HG03108 (cell line): ENCODE measurements at regions not wholly inside any gene's neighbourhood (a gene's known extent, or its start where the extent isn't known, plus 50 kb on each side); places are given as distances from the start of the nearest gene placed in this dataset.

Experiments
- ATAC-seq: cut with Tn5 transposase; IDR thresholded peaks from one replicate; pipeline ENCODE4 v1.9.1; 2021; ENCODE audit warnings: moderate library complexity; ENCODE audit not compliant: unreplicated experiment

DNA sequence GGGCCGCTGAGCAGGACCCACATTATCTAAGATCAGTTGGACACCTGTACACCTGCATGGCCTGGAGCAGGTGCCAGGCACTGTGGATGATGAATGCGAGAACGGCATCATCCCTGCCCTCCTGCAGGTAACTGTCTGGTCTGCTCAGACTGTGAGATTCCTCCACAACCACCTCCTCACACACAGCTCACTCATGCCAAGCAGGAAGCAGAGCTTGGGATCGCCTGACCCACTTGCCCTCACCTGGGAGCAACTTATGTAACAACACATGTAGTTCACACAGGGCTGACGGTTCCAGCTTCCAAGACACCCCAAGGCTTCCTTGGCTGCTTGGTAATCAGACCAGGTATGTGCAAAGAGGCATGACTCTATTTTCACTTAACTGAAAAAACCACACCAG is 359.2 kb downstream of the PREX1 start:
- ATAC-seq: no peak

DNA sequence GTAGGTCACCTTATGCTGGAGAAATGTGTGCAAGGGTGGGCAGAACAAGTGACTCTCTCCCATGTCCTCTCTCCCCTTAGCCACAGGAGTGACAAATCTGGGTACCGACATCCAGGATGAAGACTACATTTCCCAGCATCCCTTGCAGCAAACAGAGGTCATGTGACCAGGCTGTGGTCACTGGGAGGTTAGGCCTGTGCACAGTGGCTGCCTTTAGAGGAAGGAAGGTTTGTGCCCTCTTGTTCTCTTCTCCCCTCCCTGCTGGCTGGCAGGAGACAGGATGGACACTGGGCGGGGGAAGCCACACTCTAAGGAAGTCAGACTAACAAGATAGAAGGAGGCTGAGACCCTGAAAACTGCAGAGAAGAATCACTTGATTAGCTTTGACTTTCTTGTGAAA is 360.2 kb downstream of the PREX1 start:
- no peak for ATAC-seq

DNA sequence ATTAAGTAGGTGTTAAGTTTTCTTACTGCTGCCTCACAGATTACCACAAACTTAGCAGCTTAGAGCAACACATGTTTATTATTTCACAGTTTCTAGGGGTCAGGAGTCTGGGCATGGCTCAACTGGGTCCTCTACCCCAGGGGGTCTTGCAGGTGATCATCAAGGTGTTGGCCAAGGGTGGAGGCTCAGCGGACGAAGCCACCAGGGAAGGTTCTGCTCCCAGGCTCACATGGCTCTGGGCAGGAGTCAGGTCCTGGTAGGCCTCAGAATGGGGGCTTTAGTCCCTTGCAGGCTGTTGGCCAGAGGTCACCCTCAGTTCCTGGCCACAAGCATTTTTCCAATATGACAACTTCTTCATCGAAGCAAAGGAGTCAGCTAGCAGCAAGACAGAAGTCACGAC is 362.5 kb downstream of the PREX1 start:
- ATAC-seq: no peak

DNA sequence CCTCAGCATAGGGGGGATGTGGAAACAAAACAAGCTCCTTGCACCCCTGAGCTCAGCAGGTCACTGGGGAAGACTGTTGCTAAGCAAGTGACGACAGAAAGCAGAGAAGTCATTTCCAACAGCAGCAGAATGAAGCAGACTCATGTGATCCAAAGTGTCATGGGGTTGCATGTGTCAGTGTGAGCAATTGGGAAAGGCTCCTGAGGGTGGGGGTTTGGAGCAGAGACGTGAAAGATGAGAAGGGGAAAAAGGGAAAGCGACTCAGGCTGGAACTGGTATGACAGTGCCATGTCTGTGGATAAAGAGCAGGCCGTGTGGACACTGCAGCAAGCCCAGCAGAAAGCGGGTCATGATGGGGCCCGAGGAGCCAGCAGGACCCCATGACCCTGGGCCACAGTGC is 363.9 kb downstream of the PREX1 start:
- ATAC-seq: no peak

DNA sequence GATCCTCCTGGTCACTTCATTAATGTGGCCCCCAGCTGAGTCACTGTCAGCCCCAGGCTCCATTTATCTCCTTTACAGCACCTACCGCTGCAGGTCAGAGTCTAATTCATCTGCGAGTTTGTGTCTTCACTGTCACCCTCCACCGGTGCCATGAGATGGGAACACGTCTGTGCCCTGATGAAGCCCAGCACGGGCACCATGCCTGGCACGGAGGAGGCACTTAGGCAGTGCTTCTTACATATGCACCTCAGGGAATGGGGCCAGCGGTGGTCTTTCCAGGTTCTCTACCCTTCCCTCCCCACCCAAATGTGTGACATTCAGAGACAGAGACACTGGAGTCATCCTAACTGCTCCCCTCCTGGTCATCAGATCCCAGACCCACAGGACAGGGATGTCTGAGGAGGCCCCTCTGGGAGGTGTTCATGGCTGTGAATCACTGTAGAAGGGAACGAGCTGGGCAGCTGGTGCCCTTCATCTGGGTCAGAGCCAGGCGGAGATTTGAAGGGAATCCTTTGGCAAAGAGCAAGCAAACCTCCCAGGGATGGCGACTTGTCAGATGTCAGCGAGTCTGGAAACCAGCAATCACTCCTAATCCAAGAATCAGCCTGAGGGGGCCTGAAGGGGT is 364.6 kb downstream of the PREX1 start:
- ATAC-seq: no peak

DNA sequence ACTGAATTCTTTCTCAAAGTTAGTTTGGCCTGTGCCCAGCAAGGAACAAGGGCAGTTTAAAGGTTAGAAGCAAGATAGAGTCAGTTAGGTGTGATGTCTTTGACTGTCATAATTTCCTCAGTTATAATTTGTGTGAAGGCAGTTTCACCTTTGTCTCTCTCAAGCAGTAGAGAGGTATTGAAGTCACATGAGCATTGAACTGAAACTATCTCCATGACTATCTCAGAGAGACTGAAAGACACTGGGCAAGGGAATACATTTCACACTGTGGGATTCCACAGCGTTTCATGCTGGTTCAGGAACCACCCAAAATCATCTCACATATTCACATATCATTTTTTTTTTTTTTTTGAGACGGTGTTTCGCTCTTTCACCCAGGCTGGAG is 366.1 kb downstream of the PREX1 start:
- no peak for ATAC-seq

DNA sequence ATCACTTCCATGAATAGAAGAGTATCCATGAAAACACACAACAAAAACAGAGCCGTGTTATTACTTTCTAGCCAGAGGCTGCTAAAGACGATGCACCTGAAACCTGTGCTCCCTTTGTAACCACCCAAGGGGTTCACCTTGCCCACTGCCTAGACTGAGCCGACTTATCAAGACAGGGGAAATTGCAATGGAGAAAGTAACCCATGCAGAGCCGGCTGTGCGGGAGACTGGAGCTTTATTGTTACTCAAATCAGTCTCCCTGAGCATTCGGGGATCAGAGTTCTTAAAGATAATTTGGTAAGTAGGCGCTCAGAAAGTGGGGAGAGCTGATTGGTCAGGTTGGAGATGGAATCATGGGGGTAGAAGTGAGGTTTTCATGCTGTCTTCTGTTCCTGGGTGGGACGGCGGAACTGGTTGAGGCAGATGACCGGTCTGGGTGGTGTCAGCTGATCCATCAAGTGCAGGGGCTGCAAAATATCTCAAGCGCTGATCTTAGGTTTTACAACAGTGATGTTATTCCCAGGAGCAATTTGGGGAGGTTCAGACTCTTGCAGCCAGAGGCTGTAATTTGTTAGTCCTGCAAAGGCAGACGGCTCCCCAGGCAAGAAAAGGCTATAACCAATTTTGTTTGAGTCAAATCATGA is 366.6 kb downstream of the PREX1 start:
- ATAC-seq: no peak

DNA sequence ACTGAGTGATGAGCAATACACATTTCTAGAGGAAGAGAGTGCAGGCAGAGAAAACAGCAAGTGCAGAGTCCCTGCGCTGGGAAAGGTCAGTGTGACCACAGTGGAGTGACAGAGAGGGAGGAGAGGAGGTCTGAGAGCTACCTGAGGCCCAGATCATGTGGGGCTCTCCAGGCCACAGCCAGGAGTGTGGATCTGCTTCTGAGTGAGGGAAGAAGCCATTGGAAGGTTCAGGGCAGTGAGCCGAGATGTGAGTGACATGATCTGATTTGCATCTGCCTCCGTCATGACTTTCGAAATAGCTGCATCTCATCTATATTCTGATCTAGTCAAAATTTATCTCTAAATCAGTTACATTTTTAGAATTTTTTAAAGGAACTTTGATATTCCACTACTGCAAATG is 367.1 kb downstream of the PREX1 start:
- no peak for ATAC-seq

DNA sequence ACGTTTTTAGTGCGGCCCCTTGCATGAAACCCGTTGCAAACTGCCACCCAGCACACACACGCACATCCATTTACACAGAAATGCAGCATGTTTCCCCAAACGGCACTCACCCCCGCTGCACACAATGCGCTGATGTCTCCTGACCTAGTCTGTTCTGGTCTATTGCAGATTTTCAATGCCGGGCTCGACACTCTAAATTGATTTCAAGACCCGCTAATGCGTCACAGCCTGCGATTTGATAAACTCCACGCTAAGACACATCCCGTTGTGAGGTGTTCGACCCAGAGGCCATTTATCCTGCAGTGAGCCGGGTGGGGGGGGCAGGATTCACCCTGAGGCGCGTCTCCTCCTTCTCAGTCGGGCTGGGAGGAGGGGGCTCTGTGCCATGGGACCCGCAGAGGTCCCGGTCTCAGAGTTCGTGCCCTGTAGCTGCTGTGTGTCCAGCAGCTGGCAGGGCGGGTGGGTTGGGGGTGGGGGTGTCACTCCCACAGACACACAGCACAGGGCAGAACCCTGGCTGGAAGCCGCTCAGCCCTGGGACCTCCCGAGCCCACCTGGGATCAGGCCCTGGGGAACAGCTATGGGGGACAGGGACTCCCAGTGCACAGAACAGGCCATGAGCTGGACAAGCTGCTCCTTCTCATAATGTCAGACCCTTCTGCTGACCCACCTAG is 367.9 kb downstream of the PREX1 start:
- ATAC-seq: no peak

DNA sequence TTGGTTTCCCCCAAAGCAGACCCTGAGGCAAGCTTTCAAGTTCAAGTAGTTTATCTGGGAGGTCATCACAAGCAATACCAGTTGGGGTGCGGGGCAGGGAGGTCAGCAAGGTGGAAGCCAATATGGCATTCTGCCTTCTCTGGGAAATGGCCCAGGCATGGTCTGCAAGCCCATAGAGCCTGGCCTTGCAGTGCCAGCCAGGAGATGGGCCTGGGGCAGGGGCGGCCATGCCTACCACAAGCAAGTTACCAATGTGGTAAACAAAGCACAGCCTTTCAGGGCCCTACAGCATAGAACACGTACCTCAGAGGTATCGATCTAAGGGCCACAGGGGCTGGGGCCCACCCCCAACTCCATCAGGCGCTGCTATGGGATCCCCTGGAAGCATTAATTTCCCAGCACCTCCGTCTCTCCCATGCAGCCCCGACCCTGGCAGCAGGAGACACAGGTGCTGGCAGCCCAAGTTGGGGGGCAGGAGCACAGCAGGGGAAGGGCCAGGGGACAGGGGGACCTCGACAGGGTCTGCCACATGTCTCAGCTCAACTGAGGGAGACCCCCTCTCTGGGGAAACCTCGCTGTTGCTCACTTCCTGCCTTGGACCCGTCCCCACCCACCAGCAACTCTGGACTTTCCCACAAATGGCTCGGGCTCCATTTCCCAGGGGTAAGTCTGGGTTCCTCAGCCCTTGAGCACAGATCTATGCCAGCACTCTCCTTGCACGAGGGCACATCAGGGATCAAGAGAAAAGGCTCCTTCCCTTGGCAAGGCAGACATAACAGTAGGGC is 369.0 kb downstream of the PREX1 start:
- no peak for ATAC-seq

DNA sequence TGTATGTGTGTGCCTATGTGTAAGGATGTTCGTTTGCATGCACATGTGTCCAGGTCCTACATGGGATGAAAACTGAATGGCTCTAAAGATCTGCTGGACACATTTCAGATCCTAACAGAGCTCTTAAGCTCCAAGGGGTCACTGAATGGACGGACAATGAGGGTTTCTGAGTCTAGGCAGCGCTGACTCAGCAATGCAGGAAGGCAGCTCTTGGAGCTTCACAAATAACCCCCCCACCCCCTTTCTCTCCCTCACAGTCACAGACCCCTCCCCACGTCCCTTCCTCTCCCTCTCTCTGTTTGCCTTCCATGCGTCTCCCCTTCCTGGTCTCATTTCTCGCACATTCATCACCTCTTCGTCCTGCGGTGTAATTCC is 369.8 kb downstream of the PREX1 start:
- no peak for ATAC-seq

DNA sequence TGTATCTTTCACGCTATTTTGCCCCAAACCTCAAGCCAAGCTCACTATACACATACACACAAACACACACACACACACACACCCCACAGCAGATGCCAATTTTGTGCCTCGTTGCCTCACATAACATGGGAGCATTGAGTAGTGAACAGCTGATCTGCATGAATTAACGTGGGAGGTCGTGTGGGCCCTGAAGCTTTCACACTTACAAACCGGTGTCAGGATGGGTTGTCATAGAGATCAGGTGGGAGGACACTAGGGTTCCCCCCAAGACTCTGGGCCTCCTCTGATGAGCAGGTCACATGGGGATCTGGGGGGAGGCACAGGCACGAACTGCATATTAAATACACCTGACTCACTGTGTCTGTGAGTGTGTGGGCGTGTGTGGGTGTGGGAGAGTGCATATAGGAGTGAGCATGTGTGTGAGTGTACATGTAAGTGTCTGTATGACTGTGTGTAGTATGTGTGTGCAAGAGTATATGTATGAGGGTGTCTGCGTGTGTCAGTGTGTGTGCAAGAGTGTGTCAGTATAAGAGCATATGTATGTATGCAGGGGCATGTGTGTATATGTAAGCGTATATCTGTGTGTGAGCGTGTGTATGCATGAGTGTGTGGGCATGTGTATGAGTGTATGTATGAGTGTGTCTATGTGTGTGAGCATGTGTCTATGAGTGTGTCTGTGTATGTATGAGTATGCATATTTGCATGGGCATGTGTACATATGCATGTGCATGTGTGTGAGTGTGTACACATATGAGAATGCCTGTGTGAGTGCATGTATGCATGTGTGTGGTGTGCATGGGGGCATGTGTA is 370.4 kb downstream of the PREX1 start:
- ATAC-seq: no peak

DNA sequence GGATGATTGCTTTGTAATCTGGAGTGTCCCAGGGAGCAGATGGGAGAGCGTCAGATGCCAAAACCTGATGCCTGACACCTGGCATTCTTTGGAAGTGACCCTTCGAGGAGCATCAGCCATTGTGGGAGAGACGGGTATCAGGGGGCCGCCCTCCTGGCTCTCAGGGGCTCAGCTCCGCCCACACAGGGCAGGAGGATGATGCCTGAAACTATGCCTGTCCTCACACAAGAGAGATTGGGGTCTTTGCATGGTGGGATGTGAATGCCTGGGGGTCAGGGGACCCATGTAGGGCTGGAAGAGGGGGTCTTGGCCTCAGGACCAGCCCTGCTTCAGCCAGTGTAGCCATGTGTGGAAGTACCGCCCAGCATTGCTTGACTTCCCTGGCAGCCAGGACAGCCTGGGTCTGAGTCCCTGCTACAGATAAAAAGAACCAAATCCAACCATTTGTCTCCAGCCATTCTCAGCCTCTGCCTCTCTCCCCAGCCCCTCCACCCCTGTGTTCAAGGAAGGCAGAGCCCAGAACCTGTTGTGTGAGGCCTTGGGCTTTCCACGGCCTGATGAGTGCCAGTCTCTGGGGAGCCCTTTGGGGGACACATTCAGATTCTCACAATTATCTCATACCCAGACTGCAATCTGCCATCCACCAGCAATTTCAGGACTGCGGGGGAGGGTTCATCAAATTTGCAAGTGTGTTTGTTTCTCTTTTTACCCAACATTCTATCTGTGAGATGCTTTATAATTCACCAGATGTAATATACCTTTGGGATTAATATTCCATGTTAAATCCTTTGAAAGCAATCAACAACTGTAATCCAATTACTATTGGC is 371.2 kb downstream of the PREX1 start:
- no peak for ATAC-seq

DNA sequence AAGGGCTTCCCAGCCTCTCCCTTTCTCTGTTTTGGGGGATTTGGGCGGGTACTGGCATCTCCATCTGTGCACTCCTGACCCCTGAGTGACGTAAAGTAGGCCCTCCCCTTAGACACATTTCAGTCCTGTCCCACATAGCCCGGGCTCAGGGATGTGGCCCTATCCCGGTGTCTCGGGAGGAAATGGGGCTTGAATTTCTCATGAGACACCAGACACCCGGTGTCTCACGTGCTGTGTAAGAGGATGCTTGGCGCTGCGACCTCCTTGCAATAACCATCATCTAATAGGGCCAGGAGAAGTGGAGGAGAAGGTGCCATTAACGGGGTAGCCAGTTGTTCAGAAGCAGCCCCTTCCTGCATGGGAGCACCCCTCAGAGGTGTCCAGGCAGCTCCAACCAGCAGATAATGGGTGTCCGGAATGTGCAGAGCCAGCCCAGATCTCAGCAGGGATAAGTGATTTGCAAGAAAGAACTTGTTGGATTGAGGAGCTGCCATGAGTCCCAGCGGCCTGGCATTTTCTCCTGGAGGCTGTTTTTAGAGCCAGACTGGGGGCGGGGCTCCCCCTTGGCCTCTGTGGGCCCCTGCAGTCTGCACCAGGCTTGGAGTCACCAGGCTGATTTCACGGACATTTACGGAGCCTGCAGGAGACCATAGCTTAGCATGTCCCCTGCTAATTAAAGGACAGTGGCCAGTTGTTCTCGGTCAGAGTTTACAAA is 372.0 kb downstream of the PREX1 start:
- no peak for ATAC-seq

DNA sequence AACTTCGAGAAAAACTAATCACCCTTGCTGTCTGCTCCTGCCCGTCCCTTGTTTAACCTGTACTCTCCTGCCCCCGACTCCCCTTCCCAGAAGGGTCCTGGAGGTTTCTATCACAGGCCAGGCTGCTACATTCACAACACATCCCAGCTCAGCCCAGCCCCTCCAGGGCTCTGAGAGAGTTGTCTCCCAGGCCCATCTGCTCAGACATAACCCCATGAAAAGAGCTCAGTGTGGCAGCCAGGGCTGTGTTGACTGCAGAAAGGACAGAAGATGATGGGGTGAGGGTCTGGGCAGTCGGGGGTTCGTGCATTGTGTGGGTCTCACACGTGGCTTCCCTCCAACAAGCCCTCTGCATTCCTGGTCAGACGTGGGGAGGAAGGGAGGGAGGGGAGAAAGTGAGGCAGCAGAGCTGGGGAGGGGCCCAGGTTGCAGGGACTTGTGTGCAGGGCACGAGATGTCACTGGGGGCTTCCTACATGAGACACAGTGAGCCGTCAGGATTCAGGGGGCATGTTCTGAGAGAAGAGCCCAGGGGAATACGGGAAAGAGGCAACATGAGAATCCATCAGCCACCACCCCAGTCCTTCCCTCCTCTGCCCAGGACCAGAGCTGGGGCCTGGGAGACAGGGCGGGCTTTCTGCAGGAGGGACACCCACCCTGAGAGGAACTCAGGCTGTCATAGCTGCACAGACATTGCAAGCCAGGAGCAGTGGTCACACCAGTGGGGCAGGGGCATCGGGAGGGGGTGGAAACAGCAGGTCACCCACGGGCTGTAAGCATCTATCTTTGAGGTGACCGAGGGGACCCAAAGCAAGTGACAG is 372.9 kb downstream of the PREX1 start:
- no peak for ATAC-seq

DNA sequence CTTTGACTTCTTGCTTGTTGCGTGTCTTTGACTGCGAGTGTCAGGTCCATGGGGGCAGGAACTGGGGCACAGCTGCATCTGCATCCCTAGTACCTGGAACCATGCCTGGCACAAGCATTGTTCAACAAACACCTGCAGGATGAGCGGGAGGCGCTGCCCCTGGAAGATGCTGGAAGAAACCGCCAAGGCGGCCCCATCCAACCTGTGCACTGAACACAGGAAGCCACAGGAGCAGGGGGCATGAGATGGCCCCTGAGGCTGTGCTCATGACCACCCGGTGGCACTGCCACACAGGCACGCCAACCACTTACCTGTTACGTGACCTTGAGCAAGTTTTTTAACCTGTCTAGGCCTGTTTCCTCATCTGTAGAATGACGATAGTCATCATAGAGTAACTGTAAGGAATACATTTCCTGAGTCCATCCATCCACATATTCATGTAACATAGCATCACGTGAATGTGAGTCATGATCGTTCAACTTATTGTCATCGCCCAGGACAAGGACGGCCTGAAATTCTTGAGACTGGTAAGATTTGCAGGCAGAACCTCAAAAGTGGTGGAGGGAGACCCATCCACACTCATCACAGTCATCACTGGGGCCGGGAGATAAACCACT is 374.2 kb downstream of the PREX1 start:
- ATAC-seq: no peak

DNA sequence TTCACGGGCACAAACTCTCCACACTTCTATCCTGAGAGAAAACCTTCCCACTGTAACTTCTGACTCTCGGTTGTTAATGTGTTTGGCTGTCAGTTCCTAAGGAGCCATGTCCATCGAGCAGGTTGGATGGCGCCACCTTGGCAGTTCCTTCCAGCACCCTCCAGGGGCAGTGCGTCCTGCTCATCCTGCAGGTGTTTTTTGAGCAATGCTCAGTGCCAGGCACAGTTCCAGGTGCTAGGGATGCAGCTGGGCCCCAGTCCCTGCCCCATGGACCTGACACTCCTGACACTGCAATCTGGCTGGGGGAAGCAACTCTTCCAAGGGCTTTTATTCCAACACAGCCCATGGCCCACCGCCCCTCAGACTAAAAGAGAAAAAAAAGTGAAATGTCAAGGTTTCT is 376.4 kb downstream of the PREX1 start:
- no peak for ATAC-seq
